ENCODE measurements at regions not wholly inside any gene's neighbourhood (a gene's known extent, or its start where the extent isn't known, plus 50 kb on each side); places are given as distances from the start of the nearest gene placed in this dataset.

- TF ChIP-seq POU2F2 (IDR thresholded peaks at IDR 0.05; ENCODE audit: low read depth, low read length) (no peak), POLR2A (IDR thresholded peaks at IDR 0.05; ENCODE audit: low read depth, low read length) (no peak), POLR2AphosphoS5 (IDR thresholded peaks at IDR 0.05; ENCODE audit: low read depth, low read length) (no peak), SPI1 (IDR thresholded peaks at IDR 0.05; ENCODE audit: low read depth, low read length) (no peak), TAF1 (IDR thresholded peaks at IDR 0.05; ENCODE audit: low read depth, low read length) (no peak)
Measured at GRCh38 chr6:55069132-55069781, 105.1 kb upstream of the HCRTR2 start.

Measured in GM12891 (cell line).